Bone marrow (tissue), 2 donors: ENCODE measurements at regions not wholly inside any gene's neighbourhood (a gene's known extent, or its start where the extent isn't known, plus 50 kb on each side); places are given as distances from the start of the nearest gene placed in this dataset.

Source experiments
- DNase-seq, 2 donors: peaks; one replicate each; lab custom pipeline; 2025; lab: John Stamatoyannopoulos, UW

GRCh38 chr4:125440814-125441213, 126.1 kb downstream of the FAT4 start:
- no peak for DNase-seq

- no peak for DNase-seq
These were observed 129.4 kb downstream of the FAT4 start for GRCh38 chr4:125444166-125444565.

GRCh38 chr4:125445525-125445924, 130.8 kb downstream of the FAT4 start:
- DNase-seq, result no peak

DNA sequence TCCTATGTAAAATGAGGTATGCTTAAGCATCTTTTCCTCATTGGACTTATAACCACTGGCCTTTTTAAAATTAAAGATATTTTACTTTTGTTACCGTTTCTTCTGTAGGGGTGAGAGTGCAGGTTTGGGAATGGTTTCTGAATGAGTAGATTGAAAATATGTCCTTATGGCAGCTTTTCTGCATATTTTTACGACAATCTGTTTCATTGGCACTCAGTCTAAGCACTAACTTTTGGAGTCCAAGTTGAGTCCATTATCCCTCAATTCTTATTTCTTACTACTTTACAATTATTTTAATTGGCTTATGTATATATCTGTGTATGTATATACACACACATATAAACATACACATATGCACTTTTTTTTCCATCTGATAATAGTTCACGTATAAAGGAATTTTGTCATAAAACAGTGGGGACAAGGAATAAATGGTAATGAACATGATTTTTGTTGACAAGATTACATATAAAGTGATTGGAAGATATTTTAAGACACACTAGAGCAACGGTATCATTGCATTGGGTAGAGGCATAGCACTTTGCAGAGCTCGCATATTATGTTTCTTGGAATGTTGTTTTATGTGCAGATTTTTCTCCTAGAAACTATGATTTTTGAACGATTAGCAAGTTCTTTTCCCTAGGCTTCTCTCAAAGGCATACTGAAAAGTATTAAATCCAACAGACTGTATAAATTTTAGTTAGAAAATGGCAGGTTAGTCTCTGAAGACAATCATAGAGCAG, 133.0 kb downstream of the FAT4 start:
- no peak for DNase-seq

DNA sequence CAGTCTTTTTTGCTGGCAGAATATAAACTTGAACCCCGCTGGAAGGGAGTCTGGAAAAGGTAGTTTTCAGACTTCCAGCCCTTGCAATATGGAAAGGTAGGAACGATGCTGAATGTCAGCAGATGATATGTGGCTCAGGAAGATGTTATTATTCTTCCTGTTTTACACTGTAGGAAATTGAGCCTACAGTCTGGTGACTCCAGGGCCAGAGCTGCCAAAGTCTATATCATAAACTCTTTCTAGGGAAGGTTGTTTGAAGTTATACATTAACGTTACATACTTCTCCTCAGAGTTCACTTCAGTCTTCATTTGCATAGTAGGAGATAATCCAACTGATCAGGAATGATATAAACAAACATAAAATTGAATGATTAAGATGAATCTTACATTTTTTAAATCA, 141.3 kb downstream of the FAT4 start:
- DNase-seq, result no peak

GRCh38 chr4:125459531-125459930, 144.8 kb downstream of the FAT4 start:
- DNase-seq, result no peak

DNA sequence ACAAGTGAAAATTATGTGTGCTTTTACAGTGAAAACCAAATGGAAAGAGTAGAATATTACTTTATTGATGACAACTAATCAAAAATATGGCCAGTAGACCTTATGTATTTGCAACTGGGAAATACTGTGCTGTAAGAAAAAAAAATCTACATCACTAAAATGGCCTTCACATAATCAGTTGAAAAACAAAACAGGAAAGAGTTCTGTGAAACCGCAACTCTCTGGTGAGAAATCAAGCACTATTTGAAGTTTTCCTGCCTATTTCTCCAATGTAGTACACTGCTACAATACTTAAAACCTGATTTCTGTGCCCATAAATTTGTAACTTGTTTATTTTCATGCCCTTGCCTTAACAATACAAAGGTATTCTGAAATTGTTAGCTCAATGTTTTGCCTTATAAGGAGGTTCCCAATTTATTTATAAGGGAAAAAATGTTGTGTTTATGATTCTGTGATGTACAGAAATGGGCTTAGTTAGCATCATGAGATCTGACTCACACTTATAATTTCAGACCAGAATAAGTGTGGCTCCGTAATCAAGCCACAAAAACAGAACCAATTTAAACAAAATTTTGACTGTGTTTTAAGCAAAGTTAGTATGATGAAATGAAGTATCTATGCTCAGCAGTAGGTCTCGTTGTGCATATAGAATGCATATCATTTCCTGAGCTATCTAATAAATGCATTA, 147.1 kb downstream of the FAT4 start:
- DNase-seq, result no peak

DNA sequence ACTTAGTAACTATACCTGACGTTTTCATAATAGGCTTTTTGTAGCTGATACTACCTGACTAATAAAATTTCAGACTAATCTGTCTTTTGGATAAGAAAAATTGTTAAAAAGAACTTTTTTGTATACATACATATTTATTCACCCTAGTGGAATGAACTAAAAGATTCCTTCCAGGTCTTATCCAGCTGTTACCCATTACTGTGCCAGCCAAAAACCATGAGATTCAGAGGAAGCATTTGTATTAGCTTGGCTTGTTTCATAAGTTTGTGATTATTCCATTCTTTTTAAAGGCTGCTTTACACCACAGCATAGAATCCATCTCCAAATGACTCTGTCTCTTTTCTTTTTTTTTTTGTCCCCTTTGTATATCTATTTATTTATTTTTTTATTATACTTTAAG, 149.4 kb downstream of the FAT4 start:
- DNase-seq, result no peak

- no peak for DNase-seq
These were observed 166.7 kb downstream of the FAT4 start for GRCh38 chr4:125481334-125482045.

DNA sequence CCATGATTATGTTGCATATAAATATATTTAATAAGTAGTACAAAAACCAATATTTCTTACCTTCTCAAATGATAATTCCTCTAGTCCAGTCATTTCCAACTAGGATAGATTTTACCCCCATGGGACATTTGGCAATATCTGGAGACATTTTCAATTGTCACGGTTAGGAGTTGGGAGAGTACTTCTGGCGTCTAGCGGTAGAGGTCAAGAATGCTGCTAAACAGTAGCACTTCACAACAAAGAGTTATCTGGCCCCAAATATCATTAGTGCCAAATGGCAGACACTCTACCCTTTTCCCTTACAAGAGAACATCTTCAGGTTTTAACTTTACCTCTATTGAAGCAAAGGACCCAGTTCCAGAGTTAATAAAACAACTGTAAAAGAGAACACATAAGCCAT, 168.1 kb downstream of the FAT4 start:
- no peak for DNase-seq

DNA sequence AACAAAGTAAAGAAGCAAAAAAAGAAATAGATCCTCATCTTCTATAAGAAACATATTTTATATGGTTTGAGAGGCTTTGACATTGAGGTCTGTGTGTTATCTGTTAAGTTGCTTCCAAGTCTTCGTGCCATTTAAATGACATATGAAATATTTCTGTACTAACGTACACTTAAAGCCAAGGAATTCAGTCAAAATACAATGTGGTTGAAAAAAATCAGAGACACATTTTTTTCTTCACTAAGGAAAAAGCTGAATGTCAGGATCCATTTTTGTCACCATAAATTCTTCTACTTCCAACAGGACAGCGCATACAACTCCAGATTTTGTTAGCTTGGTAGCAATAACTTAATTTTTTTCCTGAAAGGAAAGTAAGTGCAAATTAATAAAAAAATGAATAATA, 168.5 kb downstream of the FAT4 start:
- DNase-seq, result no peak

DNA sequence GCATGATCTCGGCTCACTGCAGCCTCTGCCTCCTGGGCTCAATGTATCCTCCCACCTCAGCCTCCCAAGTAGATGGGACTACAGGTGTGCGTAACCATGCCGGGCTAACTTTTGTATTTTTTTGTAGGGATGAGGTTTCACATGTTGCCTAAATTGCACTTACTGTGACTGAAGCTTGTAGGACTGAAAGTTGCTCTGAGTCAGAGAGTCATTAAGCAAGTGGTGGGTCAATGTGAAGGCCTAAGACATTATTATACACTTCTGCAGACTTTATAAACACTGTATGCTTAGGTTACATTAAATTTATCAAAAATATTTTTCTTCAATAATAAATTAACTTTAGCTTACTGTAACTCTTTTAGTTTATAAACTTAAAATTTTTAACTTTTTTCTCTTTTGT, 170.2 kb downstream of the FAT4 start:
- DNase-seq, result no peak

DNA sequence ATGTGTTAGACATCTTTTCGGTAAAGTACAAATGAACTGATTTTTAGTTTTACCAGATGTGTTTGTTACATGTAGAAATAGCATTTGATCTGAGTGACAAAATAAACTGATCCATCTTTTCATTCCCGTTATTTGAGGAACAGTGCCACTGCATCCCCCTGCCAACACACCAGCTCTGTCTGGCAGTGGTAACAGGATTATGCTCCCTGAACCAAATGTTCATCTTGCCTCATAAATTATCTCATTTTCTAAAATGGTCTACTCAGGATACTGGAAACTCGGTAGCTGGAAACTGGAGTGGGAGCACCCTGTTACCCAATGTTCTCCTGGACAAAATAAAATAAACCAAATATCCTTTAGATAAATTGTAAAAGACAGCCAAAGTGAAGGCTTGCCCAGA, 171.6 kb downstream of the FAT4 start:
- no peak for DNase-seq

GRCh38 chr4:125489952-125490690, 175.4 kb downstream of the FAT4 start:
- no peak for DNase-seq

GRCh38 chr4:125492957-125493356, 178.2 kb downstream of the FAT4 start:
- DNase-seq, result no peak

DNA sequence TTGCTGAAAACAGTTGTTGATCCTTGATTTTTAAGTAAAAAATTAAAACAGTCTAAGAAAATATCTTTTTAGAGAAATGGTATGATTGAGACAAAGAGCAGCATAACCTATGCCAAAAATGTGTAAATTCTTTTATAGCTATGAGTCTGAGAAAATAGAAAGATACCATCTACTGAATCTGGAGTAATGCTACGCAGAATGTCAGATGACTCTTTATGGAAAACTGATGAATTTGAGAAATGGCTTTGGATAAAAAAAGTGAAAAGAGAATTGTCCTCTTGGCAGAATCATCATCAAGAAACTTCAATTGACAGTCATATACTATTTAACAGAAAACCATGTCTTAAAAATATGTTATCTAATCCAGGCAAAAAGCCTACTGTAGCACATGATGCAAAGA, 183.1 kb downstream of the FAT4 start:
- no peak for DNase-seq

DNA sequence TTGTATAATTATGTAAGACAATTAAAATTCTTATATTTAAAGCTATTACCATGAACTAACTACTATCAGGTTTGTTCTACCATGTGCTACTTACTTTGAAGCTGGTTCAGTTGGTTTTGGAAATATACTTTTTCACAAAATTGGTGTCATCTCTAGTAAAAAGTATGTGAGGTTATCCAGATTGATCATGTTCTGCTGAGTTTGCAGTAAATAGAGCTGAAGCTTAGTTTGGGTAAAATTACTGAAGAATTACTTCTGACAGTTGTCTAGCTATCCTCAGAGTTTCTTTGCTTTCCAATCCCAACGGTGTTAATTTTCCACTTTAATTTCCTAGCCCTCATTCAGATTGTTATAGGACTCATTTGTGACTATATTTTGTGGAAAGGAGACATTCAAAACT, 184.2 kb downstream of the FAT4 start:
- DNase-seq, result no peak

- DNase-seq, result no peak
These were observed 186.3 kb downstream of the FAT4 start for GRCh38 chr4:125501090-125501489.

DNA sequence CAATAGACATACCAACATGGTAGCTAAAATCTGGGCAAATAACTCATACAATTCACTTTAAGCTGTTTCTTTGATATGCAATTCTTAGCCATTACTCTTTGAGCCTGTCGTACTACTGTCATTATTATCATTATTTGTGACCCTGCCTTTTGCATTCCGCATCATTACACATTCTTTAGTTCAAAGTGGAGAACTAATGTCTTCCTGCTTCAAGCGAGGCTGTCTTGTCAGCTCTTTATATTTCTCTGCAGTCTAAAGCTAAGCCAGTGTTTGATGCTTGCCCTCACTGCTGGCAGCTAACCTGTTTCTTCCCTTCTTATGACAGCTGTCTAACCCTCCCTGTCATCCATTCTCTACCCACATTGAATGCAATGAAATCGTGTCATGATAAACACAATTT, 186.8 kb downstream of the FAT4 start:
- no peak for DNase-seq

DNA sequence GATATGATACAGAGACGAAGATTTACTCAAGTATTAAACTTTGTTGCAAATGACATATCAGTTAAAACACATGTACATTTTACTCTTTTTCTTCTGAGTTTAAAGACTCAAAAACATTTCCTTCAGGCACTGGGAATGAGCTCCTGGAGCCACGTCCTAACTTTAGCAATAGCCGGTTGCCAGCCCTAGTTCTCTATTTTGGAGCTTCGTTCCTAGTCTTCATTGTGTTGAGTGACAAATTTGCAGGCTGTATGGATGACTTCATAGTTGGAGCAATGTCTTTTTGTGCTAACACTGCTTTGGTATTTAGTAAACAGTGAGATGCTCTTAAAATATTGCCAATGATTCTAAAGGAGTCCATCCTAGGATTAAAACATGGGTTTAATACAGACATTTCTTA, 190.9 kb downstream of the FAT4 start:
- DNase-seq, result no peak

- no peak for DNase-seq
These were observed 192.4 kb downstream of the FAT4 start for GRCh38 chr4:125507141-125507540.

DNA sequence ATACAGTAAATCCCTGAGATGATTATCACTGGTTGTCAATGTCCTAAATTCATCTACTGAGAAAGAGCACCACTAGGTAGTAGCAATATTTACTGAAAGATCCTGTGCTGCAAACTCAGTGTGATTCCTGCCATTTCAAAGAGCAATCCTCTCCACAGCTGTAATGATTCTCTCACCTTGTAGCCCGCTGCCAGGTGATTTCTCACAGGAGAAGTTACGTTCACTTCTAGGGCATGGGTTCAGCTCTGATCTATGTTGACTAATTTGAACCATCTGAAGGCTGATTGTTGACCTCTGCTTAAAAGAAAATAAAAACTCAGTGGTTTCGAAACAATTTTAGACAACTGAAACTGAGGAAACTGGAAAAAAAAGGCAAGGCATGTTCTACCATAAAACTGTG, 197.0 kb downstream of the FAT4 start:
- DNase-seq, result no peak

DNA sequence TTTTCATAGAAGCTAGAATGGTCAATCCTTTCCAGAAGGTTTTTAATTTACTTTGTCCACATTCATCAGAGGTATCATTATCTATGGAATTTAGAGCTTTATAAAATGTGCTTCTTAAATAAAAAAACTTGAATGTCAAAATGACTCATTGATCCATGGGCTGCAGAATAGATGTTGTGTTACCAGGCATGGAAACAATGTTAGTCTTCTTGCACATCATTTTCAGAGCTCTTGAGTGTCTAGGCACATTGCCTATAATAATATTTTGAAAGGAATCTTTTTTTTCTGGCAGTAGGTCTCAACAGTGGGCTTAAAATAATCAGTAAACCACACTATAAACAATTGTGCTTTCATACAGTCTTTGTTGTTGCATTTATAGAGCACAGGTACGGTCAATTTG, 200.3 kb downstream of the FAT4 start:
- no peak for DNase-seq
